Stomach (tissue), 8 donors: ENCODE measurements at regions not wholly inside any gene's neighbourhood (a gene's known extent, or its start where the extent isn't known, plus 50 kb on each side); places are given as distances from the start of the nearest gene placed in this dataset.

Experiments
- DNase-seq, 2 donors: peaks; one replicate each; pipeline versions ENCODE4 v3.0.0 to v3.0.0-alpha.2; 2013 to 2019
- H3K27ac ChIP-seq, 5 donors: fragments of 200-600 bp in 4 of 5; sonication (generic) in 4 of 5; one replicate each; pipeline ENCODE4 v1.5.1; 2013 to 2019; ENCODE audit warnings: mild to moderate bottlenecking in 1 of 5, moderate library complexity in 1 of 5
- H3K27me3 ChIP-seq, 3 donors: fragments of 200-600 bp; sonication (generic); one replicate each; pipeline ENCODE4 v1.5.1; 2017 to 2019; ENCODE audit warnings: mixed run types in 1 of 3
- H3K36me3 ChIP-seq, 4 donors: fragments of 200-600 bp; sonication (generic); 1 replicate in 3 of 4; 2 replicates in 1 of 4; pipeline ENCODE4 v1.5.1; 2016 to 2019
- H3K4me1 ChIP-seq, 4 donors: fragments of 200-600 bp; sonication (generic); one replicate each; pipeline ENCODE4 v1.5.1; 2016 to 2019
- H3K4me3 ChIP-seq, 4 donors: fragments of 200-600 bp; sonication (generic) in 3 of 4; one replicate each; pipeline ENCODE4 v1.5.1; 2016 to 2019; ENCODE audit warnings: mild to moderate bottlenecking in 1 of 4
- H3K9me3 ChIP-seq, 4 donors: fragments of 200-600 bp; sonication (generic); one replicate each; pipeline ENCODE4 v1.5.1; 2016 to 2019
- EP300 ChIP-seq: sonication (generic); formaldehyde crosslinking; IDR thresholded peaks from one replicate; pipeline ENCODE4 v1.6.1; 2017; ENCODE audit warnings: antibody characterized with exemption
- POLR2A ChIP-seq, 4 donors: fragments of 450-650 bp; IDR thresholded peaks; one replicate each; pipeline ENCODE4 v1.6.1; 2016; ENCODE audit warnings: antibody characterized with exemption in 4 of 4, control low read depth in 2 of 4, mild to moderate bottlenecking in 1 of 4, moderate library complexity in 1 of 4
- POLR2AphosphoS5 ChIP-seq, 3 donors: sonication (generic); formaldehyde crosslinking; IDR thresholded peaks; one replicate each; pipeline ENCODE4 v1.6.1; 2016; ENCODE audit warnings: antibody characterized with exemption in 3 of 3
- WGBS, 5 donors: extraction: QIAGEN DNeasy Blood & Tissue Kit in 3 of 5; methylation state at CpG; one replicate each; pipeline versions ENCODE4 v1.1.5 to v1.1.7; 2013 to 2018; 5-methylcytosine and 5-hydroxymethylcytosine counted together
- intact Hi-C: fragments of 100-400 bp; cut with DNase I; formaldehyde crosslinking; loops from one replicate; pipeline ENCODE4 v1.15.1; 2023; ENCODE audit warnings: low total_unique reads
- TF ChIP-seq, protein P1 (sequence below), 7 experiments: fragments of 450-650 bp in 4 of 7; fragments of 200-600 bp in 3 of 7; sonication (generic) in 3 of 7; IDR thresholded peaks; one replicate each; pipeline ENCODE4 v1.5.1; 2016 to 2019; ENCODE audit warnings: antibody characterized with exemption in 7 of 7, control low read depth in 2 of 7, mild to moderate bottlenecking in 1 of 7
- donor health status: healthy with polysubstance abuse.
- donor health status: Bipolar disorder and iron deficiency.
- donor health status: healthy.

DNA sequence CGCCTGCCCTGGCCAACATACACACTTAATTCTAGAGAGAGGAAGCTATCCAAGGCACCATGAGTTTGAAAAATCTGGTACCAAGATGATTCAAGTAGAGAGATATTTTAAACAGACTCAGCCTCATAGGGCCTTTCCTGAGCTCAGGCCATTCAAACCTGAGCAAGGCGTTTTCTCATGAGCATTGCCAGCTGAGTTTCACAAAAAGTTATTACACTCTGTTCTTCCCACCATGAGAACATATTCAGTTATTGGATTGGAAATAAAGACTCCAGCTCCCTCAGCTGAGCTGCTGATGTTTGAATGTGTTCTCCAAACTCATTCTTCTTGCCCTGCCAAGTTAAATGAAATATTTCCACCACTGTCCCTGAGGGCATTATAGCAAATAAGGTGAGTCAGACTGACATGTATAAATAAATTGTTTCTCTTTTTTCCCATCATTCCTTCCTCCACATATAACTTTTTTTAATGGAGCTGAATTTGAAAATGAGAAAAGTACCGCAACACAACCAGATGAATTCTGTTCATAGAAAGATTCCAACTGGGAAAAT is 429.6 kb downstream of the RAB28 start:
- H3K27me3 ChIP-seq = no peaks in the 10 kb centered on the region
- WGBS, 5 donors = 82 to 91% (median 88%) methylated on average over 3 of the region's 3 CpGs
- TF ChIP-seq POLR2AphosphoS5 (IDR thresholded peaks at IDR 0.05) = no peak
- no peak for TF ChIP-seq POLR2A (IDR thresholded peaks at IDR 0.05)
- TF ChIP-seq, protein P1, sequence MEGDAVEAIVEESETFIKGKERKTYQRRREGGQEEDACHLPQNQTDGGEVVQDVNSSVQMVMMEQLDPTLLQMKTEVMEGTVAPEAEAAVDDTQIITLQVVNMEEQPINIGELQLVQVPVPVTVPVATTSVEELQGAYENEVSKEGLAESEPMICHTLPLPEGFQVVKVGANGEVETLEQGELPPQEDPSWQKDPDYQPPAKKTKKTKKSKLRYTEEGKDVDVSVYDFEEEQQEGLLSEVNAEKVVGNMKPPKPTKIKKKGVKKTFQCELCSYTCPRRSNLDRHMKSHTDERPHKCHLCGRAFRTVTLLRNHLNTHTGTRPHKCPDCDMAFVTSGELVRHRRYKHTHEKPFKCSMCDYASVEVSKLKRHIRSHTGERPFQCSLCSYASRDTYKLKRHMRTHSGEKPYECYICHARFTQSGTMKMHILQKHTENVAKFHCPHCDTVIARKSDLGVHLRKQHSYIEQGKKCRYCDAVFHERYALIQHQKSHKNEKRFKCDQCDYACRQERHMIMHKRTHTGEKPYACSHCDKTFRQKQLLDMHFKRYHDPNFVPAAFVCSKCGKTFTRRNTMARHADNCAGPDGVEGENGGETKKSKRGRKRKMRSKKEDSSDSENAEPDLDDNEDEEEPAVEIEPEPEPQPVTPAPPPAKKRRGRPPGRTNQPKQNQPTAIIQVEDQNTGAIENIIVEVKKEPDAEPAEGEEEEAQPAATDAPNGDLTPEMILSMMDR (IDR thresholded peaks at IDR 0.05) = no peak
- TF ChIP-seq EP300 = no peak
- intact Hi-C loops = no loop called here
- no peaks in the 10 kb centered on the region for H3K36me3 ChIP-seq
- no peak for DNase-seq
- peaks cover 0 to 3% (median 0%) of the 10 kb centered on the region in 4 donors for H3K4me1 ChIP-seq
- no peak overlapping the region for H3K27ac ChIP-seq
- no peak overlapping the region for H3K4me3 ChIP-seq
- no peaks in the 10 kb centered on the region for H3K9me3 ChIP-seq

DNA sequence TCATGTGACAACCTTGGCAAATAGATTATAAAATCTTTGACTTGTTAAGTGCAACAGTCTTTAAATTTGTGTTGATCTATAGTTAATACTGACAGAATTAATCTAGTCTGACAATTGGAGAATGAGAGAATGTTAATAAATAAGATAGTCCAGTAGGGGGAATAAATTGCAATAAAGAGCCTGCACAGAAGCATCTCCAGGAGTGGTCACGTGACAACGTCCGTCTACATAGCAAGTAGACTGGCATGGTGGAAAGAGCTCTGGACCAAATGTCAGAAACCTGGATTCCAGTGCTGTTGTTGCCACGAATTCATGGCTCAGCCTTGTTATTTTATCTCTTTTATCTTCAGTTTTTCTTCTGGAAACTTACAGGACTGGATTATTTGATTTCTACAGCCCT is 436.5 kb downstream of the RAB28 start:
- Histone ChIP-seq H3K27me3 (no peaks in the 10 kb centered on the region), H3K36me3 (no peaks in the 10 kb centered on the region), H3K9me3 (peaks cover 0 to 16% (median 3%) of the 10 kb centered on the region in 4 donors), H3K4me1 (no peaks in the 10 kb centered on the region), H3K27ac (no peak overlapping the region), H3K4me3 (no peak overlapping the region)
- no peak for DNase-seq
- TF ChIP-seq, protein P1 (IDR thresholded peaks at IDR 0.05) = no peak
- TF ChIP-seq POLR2A (IDR thresholded peaks at IDR 0.05) = no peak
- 77 to 89% (median 82%) methylated on average over 4 of the region's 4 CpGs for WGBS, 5 donors
- intact Hi-C loops = no loop called here

DNA sequence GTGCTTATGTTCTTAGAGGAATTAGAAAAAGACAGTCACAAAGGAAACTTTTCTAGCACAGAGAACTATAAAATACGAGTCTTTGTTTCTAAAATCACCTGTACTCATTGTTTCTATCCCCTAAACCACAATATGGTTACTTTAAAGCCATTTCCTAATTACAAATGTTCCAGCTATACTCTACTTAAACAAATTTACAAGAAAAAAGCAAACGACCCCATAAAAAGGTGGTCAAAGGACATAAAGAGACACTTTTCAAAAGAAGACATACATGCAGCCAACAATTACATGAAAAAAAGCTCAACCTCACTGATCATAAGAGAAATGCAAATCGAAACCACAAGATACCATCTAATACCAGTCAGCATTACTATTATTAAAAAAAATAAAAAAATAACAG is 447.3 kb downstream of the RAB28 start:
- TF ChIP-seq POLR2A (IDR thresholded peaks at IDR 0.05) (no peak), POLR2AphosphoS5 (IDR thresholded peaks at IDR 0.05) (no peak), EP300 (no peak)
- TF ChIP-seq, protein P1 (IDR thresholded peaks at IDR 0.05) = no peak
- Histone ChIP-seq H3K36me3 (no peaks in the 10 kb centered on the region), H3K27ac (no peak overlapping the region), H3K4me3 (no peak overlapping the region), H3K4me1 (no peaks in the 10 kb centered on the region), H3K27me3 (no peaks in the 10 kb centered on the region), H3K9me3 (peaks cover 0 to 3% (median 0%) of the 10 kb centered on the region in 4 donors)
- WGBS, 5 donors = 58 to 65% (median 63%) methylated on average over 3 of the region's 3 CpGs
- intact Hi-C loops = no loop called here
- DNase-seq = no peak

DNA sequence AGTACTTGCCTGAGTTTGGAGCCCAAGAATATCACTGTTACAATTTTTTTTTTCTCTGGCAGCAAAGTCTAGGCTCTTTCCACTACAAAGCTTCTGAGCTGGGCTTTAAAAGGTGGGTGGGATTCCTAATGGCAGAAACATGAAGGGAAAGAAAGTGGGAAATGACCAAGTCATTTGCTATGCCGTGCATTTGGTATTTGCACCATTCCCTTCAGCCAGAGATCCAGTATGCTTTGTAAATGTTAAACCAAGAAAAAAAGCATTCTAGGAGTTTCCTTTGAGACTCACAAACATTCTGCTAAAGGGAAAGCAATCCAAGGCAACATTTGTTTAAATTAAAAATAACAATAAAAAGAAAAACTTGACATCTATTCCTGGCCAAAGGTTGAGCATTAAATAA is 451.2 kb downstream of the RAB28 start:
- H3K9me3 ChIP-seq = peaks cover 0 to 2% (median under 1%) of the 10 kb centered on the region in 4 donors
- no peak for TF ChIP-seq POLR2AphosphoS5 (IDR thresholded peaks at IDR 0.05)
- no peak for TF ChIP-seq EP300
- TF ChIP-seq, protein P1 (IDR thresholded peaks at IDR 0.05) = no peak
- TF ChIP-seq POLR2A (IDR thresholded peaks at IDR 0.05) = no peak
- WGBS, 5 donors = 56 to 78% (median 75%) methylated on average over 1 of the region's 1 CpG
- intact Hi-C loops = no loop called here
- no peaks in the 10 kb centered on the region for H3K36me3 ChIP-seq
- H3K4me1 ChIP-seq = no peaks in the 10 kb centered on the region
- no peaks in the 10 kb centered on the region for H3K27me3 ChIP-seq
- no peak overlapping the region for H3K27ac ChIP-seq
- H3K4me3 ChIP-seq = no peak overlapping the region
- DNase-seq = peak in 1 of 2 donors; percentile 26
